ENCODE measurements at regions not wholly inside any gene's neighbourhood (a gene's known extent, or its start where the extent isn't known, plus 50 kb on each side); places are given as distances from the start of the nearest gene placed in this dataset.

GRCh38 chr2:183946193-183946592, 652.1 kb upstream of the ZNF804A start:
- Histone ChIP-seq H3K27me3 (ENCODE audit: insufficient read depth, low read length) (no peaks in the 10 kb centered on the region), H3K79me2 (ENCODE audit: insufficient read depth, low read length) (no peaks in the 10 kb centered on the region), H3K27ac (ENCODE audit: low read depth, low read length, poor library complexity, severe bottlenecking) (no peak overlapping the region), H2AFZ (ENCODE audit: low read length) (no peak overlapping the region), H3F3A (ENCODE audit: insufficient read depth, low read length) (no peaks in the 10 kb centered on the region), H3K9me2 (ENCODE audit: low read depth, low read length) (no peaks in the 10 kb centered on the region), H3K9me3 (ENCODE audit: low read length) (no peaks in the 10 kb centered on the region), H3K4me3 (ENCODE audit: low read depth, low read length, poor library complexity, severe bottlenecking) (no peak overlapping the region), H3K4me2 (ENCODE audit: low read length) (no peak overlapping the region), H3K9ac (ENCODE audit: low read length) (no peak overlapping the region), H3K36me3 (ENCODE audit: insufficient read depth, low read length) (no peaks in the 10 kb centered on the region), H4K20me1 (ENCODE audit: insufficient read depth, low read length) (no peaks in the 10 kb centered on the region), H3K4me1 (ENCODE audit: insufficient read depth, low read length, severe bottlenecking) (no peaks in the 10 kb centered on the region)
- TF ChIP-seq EZH2 (IDR thresholded peaks at IDR 0.05; ENCODE audit: borderline replicate concordance, low read length) (no peak), CTCF (IDR thresholded peaks at IDR 0.05; ENCODE audit: low read length) (no peak)

DNA sequence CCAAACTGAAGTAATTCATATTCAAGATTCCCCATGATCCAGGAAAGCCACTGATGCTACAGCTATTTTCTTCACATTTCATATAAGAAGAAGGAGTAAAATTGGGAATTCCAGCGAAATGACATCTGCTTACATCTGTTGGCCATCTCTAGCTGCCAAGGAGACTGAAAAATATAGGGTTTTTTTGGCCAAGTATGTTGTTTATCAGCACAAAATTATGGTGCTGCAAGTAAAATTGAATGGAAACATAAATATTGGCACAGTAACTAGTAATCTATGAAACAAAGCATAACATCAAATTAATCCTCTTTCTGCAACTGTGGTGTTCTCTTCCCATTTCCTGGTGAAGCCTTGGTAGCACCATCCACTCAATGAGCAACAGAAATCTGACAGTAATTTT, 649.5 kb upstream of the ZNF804A start:
- no peaks in the 10 kb centered on the region for H3K4me1 ChIP-seq (ENCODE audit: insufficient read depth, low read length, severe bottlenecking)
- H3K4me3 ChIP-seq (ENCODE audit: low read depth, low read length, poor library complexity, severe bottlenecking) = no peak overlapping the region
- H3K36me3 ChIP-seq (ENCODE audit: insufficient read depth, low read length) = no peaks in the 10 kb centered on the region
- H4K20me1 ChIP-seq (ENCODE audit: insufficient read depth, low read length) = no peaks in the 10 kb centered on the region
- H3K9ac ChIP-seq (ENCODE audit: low read length) = no peak overlapping the region
- no peak overlapping the region for H3K4me2 ChIP-seq (ENCODE audit: low read length)
- no peaks in the 10 kb centered on the region for H3K9me2 ChIP-seq (ENCODE audit: low read depth, low read length)
- H3K27ac ChIP-seq (ENCODE audit: low read depth, low read length, poor library complexity, severe bottlenecking) = no peak overlapping the region
- no peaks in the 10 kb centered on the region for H3F3A ChIP-seq (ENCODE audit: insufficient read depth, low read length)
- H3K9me3 ChIP-seq (ENCODE audit: low read length) = no peaks in the 10 kb centered on the region
- H3K79me2 ChIP-seq (ENCODE audit: insufficient read depth, low read length) = no peaks in the 10 kb centered on the region
- no peaks in the 10 kb centered on the region for H3K27me3 ChIP-seq (ENCODE audit: insufficient read depth, low read length)
- no peak for TF ChIP-seq EZH2 (IDR thresholded peaks at IDR 0.05; ENCODE audit: borderline replicate concordance, low read length)
- TF ChIP-seq CTCF (IDR thresholded peaks at IDR 0.05; ENCODE audit: low read length) = no peak
- H2AFZ ChIP-seq (ENCODE audit: low read length) = no peak overlapping the region

DNA sequence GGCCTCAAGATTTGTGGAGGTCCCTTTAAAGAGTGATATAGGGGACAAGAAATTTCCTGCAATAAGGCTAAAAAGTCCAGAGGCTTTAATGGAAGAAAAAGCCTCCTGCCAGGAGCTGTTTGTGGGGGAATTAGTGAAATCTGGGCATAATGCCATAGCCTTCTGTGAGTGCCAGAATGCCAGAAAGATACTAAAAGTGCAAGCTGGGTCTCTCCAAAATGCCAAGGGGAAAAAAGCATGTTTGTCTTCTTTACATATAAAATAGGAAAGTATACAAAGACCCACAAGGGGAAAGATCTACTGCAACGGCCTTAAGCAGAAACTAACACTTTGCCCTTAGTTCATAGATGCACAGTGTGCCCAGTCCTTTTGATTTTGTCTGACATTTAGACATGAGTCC, 647.7 kb upstream of the ZNF804A start:
- Histone ChIP-seq H3K4me1 (ENCODE audit: insufficient read depth, low read length, severe bottlenecking) (no peaks in the 10 kb centered on the region), H3K79me2 (ENCODE audit: insufficient read depth, low read length) (no peaks in the 10 kb centered on the region), H3K9me2 (ENCODE audit: low read depth, low read length) (no peaks in the 10 kb centered on the region), H3K36me3 (ENCODE audit: insufficient read depth, low read length) (no peaks in the 10 kb centered on the region), H3K4me2 (ENCODE audit: low read length) (no peak overlapping the region), H2AFZ (ENCODE audit: low read length) (no peak overlapping the region), H3F3A (ENCODE audit: insufficient read depth, low read length) (no peaks in the 10 kb centered on the region), H3K4me3 (ENCODE audit: low read depth, low read length, poor library complexity, severe bottlenecking) (no peak overlapping the region), H3K27me3 (ENCODE audit: insufficient read depth, low read length) (no peaks in the 10 kb centered on the region), H4K20me1 (ENCODE audit: insufficient read depth, low read length) (no peaks in the 10 kb centered on the region), H3K27ac (ENCODE audit: low read depth, low read length, poor library complexity, severe bottlenecking) (no peak overlapping the region), H3K9me3 (ENCODE audit: low read length) (no peaks in the 10 kb centered on the region), H3K9ac (ENCODE audit: low read length) (no peak overlapping the region)
- TF ChIP-seq CTCF (IDR thresholded peaks at IDR 0.05; ENCODE audit: low read length) (no peak), EZH2 (IDR thresholded peaks at IDR 0.05; ENCODE audit: borderline replicate concordance, low read length) (no peak)

All from OCI-LY1 (cell line).